GM18517 (cell line): ENCODE measurements at regions not wholly inside any gene's neighbourhood (a gene's known extent, or its start where the extent isn't known, plus 50 kb on each side); places are given as distances from the start of the nearest gene placed in this dataset.
"Not testable (repeated sequence)": the region's sequence is repeated elsewhere in the genome, so short reads cannot be mapped to it uniquely, and the experiment has no call there.

ENCODE experiments used
- ATAC-seq: cut with Tn5 transposase; IDR thresholded peaks from one replicate; pipeline ENCODE4 v1.9.1; 2021; ENCODE audit warnings: mild to moderate bottlenecking, moderate library complexity; ENCODE audit not compliant: unreplicated experiment

DNA sequence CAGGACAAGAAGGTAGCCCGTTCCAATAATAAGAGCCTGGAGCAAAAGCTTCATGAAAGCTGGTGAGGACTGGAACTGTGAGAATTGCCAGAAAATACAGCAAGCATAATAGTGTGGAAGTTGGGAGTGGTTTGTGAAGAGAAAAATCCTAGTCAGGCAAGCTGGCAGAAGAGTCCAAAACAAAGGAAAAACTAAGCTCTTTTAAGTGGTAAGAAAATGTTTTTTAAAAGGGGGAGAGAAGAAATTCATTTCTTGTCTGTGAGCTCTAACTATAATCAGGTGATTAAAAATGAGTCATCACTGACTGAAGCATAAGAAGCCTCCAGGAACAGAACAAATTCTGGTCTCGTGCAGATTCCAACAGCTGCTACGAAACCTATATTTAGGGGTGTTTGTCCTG lies 102.6 kb downstream of the CAAP1 start:
- no peak for ATAC-seq

DNA sequence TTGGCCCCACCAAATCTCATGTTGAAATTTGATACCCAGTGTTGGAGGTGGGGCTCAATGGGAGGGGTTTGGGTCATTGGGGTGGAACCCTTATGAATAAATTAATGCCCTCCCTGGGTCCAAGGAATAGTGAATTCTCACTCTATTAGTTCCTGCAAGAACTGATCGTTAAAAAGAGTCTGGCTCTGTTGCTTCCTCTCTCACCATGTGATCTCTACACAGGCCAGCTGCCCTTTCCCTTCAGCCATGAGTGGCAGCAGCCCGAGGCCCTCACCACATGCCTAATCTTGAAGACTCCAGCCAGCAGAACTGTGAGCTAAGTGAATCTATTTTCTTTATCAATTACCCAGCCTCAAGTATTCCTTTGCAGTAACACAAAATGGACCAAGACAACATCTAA lies 106.0 kb downstream of the CAAP1 start:
- ATAC-seq = no peak

DNA sequence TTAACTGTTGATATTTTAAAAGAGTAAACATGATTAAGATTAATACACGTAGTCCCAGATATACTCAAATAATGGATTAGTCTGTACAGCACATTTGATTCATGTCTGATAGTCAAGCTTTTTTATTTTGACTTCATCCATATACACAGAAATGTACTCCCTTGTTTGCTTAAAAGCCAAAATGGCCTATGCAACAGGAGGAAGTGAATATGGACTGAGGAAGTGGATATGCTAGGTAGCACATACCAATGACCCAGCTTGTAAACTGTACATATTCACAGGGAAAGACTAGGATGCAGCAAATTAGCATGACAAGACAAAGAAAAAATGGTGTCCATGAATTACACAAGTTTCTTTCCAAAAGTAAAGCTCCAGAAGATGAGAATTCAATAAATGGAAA lies 109.7 kb downstream of the CAAP1 start:
- no peak for ATAC-seq

DNA sequence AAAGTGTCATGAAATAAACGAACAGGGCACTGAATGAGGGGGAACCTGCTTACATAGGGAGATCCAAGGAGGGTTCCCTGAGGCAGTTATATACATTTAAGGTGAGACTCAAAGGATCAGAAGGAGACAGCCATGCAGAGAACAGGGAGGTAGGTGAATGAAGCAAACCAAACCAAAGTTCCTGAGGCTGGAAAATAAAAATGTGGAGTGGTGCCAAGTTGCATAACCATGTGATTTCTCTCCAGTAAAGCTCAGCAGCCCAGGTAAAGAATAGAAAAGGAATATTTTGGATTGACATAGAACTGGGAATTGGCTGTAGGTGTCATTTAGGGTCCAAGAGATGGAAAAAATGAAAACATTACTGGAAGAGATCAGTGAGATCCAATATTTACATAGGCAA lies 110.7 kb downstream of the CAAP1 start:
- no peak for ATAC-seq

DNA sequence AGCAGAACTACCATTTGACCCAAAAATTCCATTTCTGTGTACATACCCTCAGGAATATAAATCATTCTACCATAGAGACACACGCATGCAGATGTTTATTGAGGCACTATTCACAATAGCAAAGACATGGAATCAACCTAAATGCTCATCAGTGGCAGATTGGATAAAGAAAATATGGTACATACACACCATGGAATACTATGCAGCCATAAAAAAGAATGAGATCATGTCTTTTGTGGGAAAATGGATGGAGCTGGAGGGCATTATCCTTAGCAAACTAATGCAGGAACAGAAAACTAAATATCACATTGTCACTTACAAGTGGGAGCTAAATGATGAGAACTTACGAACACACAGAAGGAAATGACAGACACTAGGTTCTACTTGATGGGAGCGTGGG lies 112.3 kb downstream of the CAAP1 start:
- not testable (repeated sequence) for ATAC-seq

DNA sequence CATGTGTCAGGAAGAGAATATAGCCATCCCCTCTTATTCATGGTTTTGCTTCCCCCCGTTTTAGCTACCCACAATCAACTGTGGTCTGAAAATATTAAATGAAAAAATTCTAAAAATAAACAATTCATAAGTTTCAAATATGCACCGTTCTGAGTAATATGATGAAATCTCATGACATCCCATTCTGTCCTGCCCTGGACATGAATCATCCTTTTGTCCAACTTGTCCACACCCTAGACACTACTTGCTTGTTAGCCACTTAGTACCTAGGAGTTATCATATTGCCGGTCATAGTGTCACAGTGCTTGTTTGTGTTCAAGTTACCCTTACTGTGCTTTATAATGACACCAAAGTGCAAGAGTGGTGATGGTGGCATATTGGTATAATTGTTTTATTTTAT lies 113.5 kb downstream of the CAAP1 start:
- no peak for ATAC-seq

DNA sequence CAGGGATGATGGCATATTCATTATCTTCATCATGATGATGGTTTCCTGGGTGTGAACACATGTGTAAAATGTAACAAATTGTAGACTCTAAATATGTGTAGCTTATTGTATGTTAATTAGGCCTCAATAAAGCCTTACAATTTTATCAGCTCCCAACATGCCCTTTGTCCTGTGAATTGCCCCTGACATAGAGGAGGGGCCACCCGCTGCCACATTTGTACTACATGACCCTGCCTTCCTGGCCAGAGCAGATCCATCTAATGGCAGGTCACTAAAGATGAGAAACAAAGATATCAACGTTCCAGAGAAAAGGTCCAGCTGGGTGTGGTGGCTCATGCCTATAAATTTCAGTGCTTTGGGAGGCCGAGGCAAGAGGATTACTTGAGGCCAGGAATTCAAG lies 117.2 kb downstream of the CAAP1 start:
- no peak for ATAC-seq

DNA sequence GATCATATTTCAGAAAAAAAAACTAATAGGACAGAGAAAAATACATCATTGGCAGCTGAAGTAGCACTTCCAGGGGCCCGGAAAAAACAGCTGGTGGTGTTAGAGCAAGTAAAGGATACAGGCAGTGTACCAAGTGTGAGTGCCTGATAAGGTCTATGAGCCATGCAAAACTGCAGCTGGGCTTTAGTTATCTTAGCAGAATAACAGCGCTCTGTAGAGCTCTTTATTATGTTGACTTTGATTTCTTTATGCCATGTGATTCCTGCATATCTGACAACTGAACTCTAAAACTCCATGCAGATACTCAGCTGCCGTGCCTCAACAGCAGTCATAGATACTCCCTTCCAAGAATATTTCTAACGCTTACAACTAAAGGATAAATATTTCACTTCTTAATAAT lies 119.5 kb downstream of the CAAP1 start:
- ATAC-seq = no peak

DNA sequence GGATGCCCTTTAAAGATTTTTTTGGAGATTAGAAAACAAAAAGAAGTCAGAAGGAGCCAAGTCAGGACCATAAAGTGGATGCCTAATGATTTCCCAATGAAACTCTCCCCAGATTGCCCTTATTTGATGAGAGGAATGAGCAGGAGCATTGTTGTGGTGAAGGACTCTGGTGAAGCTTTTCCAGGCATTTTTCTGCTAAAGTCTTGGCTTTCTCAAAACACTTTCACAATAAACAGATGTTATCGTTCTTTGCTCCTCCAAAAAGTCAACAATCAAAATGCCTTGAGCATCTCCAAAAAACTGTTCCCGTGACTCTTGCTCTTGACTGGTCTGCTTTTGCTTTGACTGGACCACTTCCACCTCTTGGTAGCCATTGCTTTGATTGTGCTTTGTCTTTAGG lies 121.8 kb downstream of the CAAP1 start:
- no peak for ATAC-seq

DNA sequence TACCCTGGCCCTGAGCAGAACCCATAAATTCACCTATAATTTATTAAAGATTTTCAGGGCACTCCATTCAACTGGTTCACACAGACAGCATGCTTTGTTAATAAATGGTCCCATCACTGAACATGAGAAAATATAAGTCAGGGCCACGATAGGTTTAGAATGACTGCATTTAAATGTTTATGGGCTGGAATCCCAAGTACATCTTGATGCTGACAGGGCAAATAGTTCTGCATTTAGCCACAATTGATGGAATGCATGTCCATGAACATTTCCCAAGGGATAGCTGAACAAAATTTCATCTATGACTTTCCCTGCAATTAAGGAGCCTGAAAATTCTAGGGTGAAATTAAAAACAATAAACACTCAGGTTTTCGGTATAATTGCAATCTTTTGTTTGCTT lies 124.5 kb downstream of the CAAP1 start:
- ATAC-seq = no peak

DNA sequence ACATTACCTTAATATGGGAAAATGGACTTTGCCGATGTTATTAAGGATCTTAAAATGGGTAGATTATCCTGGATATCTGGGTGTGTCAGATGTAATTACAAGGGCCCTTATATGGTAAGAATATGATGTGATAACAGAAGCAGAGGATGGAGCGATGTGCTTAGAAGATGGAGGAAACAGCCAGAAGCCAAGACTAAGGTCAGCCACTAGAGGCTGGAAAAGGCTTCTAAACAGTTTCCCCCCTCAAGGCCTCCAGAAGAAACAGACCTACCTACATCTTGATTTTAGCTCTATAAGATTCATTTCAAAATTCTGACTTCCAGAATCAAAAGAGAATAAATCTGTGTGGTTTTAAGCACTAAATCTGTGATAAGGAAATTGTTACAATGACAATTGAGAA lies 131.9 kb downstream of the CAAP1 start:
- ATAC-seq = no peak

DNA sequence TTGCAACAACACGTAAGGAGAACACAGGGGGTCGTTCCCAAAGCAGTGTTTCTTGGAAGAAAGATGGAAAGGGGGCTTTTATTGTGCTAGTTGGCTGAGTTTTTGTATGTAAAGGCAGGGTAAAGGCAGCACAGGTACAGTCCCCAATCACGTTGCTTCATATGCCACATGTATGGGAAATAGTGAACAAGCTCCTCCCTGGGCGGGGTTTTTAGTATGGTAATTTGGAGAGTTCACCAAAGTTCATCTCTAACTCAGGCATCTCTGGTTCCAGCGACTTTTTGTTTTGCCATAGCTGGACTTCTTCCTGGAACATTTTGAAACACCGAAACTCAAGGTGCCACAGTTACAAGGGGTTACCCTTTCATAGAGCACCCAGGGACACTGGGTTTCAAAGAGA lies 133.9 kb downstream of the CAAP1 start:
- no peak for ATAC-seq

DNA sequence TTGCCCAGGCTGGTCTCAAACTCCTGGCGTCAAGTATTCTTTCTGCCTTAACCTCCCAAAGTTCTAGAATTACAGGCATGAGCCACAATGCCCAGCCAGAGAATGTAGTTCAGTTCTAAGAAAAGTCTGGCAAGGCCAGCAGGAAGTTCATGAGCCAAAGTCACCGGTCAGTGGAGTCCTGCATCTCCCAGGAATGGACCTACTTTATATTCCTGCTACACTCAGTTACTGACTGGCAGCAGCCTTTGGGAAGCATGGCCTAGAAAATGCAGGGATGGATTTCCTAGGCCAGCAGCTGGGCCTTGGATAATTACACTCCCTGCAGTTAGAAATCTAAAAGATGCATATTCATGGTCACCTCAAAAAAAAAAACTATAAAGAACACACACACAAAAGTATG lies 135.7 kb downstream of the CAAP1 start:
- no peak for ATAC-seq

DNA sequence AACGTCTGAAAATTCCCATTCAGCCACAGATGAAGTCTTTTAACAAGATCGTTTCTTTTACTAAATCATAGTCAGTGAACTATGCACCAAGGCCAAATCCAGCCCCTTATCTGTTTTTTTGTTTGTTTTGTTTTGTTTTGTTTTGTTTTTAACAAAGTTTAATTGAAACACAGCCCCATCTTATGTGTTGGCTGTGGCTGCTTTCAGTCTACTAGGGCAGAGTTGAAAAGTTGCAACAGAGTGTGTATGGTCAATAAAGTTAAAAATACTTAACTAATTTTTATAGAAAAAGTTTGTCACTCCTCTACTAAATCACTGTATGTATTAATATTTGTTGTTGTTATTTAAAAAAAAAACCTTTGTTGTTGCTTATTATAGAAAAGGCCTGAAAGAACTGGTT lies 137.1 kb downstream of the CAAP1 start:
- no peak for ATAC-seq

DNA sequence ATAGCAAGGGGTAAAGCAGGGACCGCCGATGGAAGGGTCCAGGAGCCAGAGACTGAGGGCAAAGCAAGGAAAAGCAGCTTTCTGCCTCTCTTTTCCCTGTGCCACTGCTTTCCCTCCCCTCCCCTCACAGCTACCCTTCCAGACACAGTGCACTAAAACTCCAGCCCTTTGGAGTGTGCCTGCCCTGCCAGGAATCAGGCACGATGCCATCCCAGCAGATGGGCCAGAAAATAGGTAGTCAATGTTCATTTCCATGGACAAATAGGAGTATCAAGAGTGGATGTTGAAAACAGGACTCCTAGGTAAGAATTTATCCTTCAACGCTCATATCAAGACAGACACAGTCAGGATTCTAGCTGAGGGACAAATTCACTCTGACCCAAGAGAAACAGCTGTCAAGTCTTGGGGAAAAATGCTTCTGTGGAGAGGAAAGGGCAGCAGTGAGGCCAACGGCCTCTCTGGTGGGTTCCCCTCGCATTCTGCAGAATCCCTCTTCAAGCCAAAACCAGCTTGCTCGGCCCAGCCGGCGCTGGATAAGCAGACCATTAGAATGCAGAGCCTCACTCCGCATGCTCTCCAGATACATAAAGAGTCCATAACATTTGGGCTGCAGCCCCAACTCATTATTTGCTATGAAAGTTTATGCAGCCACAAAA lies 138.0 kb downstream of the CAAP1 start:
- ATAC-seq = no peak

DNA sequence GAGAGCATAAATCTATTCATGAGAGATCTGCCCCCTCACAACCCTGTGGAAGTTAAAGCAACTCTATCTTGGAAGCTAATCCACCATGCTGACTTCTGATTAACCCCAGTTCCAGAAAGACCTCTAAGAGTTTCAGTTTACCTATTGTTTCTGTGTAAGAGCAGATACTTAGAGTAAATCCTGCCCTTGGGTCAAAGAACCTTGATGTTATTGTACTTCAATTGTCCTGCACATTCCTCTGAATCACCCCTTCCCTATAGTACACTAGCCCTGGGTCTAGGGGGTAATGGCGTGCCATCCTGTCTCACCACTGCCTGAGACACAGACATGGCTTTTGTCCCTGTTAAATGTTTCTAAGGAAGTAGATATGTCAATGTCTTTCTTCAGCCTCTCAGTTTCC lies 138.6 kb downstream of the CAAP1 start:
- ATAC-seq = no peak

DNA sequence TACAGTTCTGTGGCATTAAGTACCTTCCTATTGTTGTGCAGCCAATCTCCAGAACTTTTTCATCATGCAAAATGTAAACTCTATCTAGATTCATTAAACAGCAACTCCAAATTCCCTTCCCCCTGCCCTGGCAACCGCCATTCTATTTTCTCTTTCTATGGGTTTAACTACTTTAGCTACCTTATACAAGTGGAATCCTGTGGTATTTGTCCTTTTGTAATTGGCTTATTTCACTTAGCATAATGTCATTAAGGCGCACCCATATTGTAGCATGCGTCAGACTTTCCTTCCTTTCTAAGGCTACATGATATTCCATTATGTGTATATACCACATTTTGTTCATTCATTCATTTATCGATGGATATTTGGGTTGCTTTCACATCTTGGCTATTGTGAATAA lies 142.4 kb downstream of the CAAP1 start:
- no peak for ATAC-seq

DNA sequence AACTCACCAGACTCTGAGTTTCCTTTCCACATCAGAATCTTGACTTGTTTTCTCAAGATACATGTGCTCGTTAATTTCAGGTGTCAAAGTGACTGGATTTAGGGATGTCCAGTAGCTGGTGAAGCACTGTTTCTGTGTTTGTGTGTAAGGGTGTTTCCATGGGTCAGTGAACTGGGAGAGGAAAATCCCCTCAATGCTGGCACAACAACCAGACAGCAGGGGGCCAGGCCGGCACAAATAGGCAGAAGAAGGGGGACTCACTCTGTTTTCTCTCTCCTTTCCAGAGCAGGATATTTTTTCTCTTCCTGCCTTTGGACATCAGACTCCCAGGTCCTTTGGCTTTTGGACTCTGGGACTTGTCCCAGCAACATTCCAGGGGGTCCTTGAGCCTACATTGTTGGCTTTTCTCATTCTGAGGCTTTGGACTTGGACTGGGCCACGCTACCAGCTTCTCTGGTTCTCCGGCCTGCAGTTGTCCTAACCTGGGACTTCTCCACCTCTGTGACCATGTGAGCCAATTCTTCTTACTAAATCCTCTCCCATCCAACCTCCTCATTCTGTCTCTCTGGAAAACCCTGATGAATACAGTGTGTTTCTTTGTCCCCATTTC lies 144.0 kb downstream of the CAAP1 start:
- ATAC-seq = no peak

DNA sequence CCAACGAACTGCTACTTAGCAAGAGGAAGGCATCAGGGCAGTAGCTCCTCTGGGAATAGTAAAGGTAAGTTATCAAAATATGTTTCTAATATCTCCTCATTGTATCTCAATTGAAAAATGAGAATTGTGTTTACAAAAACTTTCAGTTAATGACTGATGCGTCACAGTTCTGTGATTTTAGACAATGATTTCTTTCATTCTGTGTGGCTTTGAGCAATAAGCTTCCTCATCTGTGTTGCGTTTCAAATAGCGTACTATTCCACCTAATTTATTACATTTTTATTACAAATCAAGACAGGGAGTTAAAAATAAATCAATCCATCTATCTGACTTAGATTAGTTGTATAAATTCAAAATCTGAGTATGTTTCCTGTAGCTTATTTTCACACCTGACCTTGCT lies 145.0 kb downstream of the CAAP1 start:
- ATAC-seq = no peak

DNA sequence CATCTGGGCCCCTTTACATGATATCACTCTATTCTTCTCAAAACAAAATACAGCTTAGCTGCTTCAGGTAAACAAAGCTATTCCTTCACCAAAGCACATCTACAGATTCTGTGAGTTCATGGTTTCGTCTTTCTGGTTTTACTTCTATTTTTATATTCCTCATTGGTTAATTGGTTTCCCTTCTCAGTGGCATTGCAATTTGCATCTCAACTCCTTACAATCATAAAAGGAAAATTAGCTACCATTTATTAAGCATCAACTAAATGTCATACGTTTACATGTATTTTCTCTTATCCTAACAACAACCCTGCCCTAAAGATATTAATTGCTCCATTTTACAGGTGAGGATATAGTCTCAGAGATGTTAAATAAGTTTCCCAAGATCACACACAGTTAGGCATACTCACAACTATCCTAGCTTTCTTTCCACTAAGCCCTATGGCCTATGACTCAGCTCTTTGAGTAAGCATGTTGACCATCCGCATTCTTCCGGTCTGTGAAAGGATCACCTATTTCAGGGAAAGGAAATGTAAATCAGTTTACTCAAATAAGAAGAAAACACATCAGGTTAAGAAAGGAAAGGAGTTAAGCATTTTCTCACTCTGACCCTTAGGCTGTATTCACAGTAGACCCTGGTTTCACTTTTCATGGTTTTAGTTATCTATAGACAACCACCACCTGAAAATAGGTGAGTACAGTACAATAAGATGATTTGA lies 146.1 kb downstream of the CAAP1 start:
- peak; percentile 91 for ATAC-seq

DNA sequence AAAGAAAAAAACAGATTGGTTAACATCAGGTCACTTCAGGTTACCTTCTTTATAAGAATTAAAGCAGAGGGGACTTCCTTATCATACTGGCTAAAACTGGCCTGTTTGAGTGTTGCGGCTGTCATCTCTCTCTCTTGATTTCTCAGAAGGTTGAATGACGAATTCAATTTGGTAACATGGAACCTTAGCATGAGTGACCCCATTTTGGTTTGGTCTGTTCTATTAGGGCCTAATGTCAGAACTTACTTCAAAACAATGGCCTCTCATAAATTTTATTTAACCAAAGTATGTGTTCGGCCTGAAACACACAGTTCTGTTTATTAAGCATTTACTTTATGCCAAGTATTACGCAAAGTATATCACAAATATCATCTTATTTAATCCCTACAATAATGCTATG lies 147.5 kb downstream of the CAAP1 start:
- ATAC-seq = no peak

DNA sequence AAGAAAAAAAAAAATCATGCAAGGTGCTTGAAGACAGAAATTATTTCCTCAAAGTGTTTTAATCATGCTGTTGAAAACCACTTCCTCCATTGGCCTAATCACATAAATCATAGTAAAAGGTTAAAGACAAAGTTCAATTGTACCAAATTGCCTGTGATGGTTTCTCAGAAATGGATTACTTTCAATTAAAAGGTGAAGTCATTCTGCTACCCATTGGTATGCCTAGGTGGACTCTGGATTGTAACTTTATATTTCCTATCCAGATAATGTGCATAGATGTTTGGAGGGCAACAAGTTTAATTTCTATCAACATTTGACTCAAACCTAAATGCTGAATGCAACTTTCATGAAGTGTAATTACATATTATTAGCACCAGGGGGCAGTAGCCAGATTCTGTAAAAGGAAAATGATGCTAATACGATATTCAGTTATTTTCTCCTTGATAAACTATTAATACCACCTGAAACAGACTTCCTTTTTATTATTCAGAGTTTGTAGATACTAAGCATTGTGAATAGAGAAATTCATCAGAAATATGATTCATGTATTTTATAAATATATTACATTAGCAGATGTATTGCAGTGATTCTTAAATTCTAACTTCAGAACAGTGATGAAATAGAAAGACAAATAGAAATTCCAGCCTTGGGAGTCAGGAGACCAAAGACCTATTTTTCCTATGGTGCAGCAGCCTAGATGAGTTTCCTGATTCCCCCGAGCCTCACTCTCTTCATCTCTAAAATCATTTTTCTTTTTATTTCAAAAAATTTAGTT lies 148.2 kb downstream of the CAAP1 start:
- no peak for ATAC-seq
